Embryonic facial prominence (tissue), 1 donor: ENCODE measurements at regions not wholly inside any gene's neighbourhood (a gene's known extent, or its start where the extent isn't known, plus 50 kb on each side); places are given as distances from the start of the nearest gene placed in this dataset.

Source experiments
- DNase-seq: peaks from one replicate; pipeline ENCODE4 v3.0.0-alpha.2; 2016; ENCODE audit errors: extremely low spot score

DNA sequence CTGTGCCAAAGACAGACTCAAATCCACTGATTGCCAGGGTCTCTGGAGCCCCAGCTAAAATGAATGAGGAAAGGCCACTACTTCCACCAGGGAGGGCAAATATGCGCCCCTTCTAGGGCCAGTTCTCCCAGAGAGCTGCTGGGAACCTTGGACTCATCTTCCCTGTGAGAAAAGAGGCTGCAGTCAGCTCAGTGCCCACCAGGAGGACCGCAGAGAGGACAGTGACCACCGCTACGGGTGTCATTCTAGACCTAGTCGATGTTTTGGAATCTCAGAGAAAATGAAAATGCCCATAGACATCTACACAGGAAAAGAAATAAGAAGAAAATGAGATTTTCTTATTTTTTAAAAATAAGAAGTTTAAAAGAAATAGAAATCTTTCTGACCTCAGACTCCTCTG is 235.1 kb downstream of the UQCRFS1 start:
- no peak for DNase-seq

DNA sequence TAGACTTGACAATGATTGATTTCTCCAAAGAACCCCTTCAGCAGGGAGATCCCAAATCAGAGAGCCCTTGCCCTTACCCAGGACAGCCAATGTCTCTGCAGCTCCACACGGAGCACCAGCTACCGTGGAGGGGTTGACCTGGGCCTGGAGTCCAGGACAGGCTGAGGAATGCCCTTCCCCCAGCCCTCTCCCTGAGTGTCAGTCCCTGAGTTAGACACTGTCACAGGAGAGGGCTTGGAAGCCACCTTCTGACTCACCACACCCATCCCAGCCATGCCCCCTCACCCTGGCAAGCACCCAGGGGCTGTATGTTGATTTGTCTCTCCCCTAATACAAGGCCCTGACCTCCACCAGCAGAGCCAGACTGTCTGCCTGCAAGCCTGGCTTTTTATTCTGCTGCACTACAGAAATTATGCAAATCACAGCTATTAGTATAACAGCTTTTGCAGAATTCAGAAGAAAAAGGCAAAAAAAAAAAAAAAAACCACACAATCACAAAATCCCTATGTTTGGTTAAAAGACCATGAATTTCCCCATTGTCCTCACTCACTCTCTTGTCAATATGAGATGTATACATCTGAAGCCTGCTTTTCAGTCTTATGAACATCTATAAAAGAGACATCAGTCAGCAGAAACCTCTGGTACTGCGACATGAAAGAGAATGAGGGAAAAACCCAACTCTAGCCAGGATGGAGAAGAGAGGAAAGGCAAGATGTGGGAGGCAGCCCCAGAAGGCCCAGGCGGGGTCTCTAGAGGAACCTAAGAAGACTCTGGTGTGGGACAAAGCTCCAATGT is 240.7 kb downstream of the UQCRFS1 start:
- DNase-seq, result no peak

DNA sequence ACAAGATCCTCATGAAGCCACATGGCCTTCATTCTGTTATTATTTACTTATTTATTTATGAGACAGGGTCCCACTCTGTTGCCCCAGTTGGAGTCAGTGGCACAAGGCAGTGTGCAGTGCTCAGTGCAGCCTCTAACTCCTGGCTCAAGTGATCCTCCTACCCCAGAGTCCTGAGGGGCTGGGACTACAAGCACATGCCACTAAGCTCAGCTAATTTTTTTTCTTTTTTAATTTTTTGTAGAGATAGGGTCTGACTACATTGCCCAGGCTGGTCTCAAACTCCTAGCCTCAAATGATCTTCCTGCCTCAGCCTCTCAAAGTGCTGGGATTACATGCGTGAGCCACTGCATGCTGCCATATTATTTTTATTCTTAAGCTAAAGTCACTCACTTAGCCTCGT is 241.4 kb downstream of the UQCRFS1 start:
- no peak for DNase-seq

DNA sequence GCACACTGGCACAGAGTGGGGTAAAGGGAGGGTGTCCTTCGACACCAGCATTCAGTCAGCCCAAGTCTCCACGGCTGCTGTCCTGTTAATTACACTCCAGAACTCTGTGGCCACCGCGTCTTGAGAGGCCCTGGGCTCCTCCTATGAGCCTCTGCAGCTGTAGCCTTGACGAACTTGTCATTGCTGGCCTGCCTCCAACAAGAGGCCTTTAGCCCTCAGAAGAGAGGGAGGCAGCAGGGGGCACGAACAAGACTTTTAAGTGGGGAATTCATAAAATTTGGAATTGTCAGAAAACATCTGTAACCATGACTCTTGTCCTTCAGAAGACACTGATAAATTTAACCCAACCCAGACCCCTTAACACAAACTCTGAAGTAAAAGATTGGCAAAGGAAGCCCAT is 241.9 kb downstream of the UQCRFS1 start:
- DNase-seq, result no peak

DNA sequence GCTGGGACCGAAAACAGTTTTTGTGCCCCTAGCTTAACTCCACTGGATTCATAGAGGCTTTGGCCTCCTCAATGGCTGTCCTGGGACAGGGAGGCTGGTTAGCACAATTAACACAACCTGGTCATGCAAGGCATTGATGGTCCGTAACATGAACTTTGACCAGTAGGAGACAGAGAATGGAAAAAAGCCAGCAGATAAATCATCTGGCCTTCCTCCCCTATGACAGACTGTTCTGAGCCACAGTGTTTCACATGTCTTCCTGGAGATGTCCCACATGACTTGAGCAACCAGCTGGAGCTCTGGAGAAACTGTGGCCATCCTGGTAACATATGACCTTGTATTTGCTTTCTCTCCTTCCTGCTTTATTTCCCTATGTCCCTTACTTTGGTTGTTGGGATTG is 244.2 kb downstream of the UQCRFS1 start:
- DNase-seq, result no peak

DNA sequence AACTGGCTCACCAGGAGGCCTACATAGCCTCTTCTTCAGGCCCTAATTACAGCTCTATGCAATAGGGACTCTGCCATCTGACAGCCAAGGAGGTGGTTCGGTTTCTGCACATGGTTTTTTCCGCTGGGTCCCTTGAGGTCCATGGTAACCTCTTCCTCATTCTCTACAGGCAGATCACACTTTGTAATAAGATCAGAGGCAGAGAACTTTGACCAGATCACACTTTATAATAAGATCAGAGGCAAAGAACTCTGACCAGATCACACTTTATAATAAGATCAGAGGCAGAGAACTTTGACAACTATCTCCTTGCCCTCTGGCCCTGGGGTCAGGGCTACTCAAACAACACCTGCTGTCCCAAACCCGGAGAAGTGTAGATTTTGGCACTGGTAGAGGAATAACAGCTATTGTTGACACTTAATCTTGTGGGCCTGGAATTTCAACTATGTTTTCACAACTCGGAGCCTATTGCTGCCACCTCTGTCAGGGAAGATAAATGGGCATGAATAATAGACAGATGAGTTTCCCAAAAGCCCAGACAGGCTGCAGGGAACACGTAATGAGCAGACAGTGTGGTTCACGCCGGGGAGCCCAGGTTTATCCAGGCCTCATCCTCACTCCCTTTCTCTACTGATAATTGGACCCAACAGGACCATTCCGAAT is 246.1 kb downstream of the UQCRFS1 start:
- DNase-seq, result no peak

DNA sequence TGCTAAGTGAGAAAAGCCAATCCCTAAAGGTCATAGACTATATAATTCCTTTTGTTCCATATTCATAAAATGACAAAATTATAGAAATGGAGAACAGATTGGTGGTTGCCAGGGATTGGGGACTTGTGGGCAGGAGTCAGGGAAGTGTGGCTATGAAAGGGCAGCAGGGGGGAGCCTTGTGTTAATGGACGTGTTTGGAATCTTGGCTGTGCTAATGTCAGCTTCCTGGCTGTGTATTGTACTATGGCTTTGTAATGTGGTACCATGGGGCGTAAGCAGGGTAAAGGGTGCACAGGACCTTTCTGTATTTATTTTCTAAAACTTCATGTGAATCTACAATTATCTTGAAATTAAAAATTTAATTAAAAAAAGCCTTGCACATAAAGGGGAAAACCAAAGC is 248.5 kb downstream of the UQCRFS1 start:
- no peak for DNase-seq

DNA sequence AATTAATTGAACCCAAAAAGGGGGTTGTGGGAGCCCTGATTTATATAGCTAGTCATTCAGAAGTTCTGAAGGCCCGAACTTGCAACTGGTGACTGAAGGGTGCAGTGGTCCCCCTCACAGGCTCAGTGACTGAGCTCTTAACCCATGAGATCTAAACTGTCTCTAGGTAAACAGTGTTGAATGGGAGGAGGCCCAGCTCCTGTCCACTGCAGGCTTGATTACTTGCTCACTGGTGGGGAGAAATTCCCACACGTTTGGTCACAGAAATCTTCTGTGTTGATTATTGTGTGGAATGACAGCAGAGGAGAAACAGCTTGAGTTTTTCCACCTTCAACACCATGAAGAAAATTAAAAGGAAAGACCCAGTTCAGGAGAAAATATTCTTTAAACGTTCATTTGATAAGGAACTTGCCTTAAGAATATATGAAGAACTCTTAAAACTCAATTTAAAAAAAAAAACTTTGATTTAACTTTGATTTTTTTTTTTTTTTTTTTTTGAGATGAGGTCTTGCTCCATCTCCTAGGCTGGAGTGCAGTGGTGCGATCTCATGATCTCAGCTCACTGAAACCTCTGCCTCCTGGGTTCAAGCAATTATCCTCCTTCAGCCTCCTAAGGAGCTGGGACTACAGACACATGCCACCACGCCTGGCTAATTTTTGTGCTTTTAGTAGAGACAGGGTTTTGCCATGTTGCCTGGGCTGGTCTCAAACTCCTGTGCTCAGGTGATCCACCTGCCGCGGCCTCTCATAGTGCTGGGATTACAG is 249.3 kb downstream of the UQCRFS1 start:
- no peak for DNase-seq

DNA sequence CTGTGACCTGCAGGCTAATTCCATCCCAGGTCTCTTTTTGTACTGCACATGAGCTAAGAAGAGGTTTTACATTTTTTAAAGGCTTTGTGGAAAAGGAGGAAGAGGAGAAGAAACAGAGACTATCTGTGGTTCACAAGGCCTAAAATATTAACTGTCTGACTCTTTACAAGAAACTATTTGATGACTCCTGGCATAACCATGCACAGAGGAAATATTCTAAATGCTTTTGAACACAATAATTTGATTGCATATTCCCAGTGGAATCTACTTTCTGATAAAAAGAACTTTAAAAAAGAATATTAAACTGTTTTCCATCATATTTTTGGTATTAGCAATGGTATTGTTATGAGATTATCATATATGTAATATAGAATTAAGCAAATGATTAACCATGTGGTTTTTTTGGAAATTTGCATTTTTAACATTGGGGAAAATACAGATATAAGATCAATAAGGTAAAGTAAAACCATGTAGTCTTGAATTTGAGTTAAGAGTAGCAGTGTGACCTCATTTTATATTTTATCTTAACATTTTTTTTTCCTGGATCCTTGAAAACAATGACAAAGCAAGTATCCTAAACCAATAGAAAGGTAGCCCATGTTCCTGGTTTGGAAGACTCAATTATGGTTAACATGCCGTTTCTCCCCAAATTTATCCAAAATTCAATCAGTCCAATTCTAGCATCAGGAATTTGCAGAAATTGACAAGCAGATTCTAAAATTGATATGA is 251.0 kb downstream of the UQCRFS1 start:
- DNase-seq, result no peak

DNA sequence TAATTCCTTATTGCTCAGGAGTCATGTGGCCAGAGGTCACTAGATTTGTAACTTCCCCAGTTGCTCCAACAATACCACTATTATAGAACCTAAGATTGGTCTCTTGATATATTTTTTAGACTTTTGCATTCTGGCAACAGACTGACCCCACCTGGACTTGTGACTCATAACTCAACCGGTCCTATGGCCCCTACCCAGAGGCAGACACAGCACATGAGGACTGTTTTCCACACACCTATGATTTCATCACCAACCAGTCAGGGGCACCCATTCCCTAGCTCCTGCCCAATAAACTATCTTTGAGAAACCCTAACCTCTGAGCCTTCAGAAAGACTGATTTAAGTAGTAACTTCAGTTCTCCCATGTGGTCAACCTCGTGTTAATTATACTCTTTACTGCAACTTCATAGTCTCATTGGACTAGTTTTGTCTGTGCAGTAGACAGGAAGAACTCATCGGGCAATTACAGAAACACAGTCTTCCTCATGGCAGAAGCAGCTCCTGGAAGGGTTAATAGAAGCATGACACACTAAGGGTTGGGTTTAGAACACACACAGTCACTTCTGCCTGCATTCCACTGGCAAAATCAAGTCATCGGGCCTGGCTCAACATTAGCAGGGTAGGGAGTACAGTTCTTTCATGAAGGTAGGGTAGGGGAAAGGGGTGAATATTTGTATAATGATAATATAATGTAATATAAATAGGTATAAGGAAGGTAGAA is 251.8 kb downstream of the UQCRFS1 start:
- DNase-seq, result no peak

DNA sequence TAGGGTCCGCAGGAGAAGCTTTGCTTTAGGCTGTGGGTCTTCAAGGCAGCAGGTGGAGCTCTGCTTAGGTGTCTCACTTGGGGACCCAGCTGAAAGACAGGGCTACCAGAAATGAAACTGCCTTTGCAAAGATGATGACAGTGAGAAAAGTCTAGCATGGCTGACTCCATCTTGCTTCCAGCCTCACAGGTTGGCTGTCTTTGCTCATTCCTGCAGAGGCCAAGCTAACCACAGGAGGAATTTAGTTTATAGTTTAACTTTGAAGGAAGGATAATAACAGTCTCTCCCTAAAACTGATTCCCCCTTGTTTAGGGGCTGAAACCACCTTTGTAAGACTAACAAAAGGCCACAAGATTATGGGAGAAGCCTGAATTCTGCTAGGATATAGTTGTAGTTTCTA is 252.4 kb downstream of the UQCRFS1 start:
- no peak for DNase-seq

DNA sequence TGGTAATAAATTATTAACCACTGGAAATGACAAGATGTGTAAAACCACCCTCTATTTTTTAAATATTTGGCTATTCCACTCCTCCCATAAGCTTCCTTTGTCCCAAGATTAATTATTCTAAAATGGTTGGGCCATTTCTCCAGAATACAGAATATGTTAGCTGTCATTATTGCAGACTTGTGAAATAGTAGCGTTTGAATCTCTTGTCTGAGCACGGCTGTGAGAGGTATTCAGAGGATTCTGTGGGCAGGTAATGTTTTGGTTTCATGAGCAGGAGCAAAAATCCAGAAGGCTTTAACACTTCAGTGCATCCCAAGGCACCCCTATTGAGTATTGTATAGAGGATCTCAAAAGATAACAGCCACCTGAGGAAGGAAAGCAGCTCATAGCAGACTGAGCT is 256.0 kb downstream of the UQCRFS1 start:
- no peak for DNase-seq

DNA sequence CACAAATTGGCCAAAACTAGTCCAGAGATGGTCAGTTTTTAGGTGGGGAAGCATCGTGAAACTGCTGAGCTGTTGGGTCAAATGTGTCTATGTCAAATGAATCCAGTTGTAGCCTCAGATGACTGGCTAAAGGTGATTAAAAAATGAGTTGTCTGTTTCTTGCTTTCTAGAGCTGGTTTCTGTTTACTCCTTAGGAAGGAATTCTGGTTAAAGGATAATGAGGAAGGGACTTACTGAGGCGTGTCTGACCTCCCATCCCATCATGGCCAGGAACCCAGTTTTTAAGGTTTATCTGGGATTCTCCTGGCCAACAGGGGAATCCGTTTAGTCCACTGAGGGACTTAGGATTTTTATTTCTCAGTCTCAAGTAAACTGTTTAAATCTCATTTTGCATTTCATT is 256.5 kb downstream of the UQCRFS1 start:
- no peak for DNase-seq

DNA sequence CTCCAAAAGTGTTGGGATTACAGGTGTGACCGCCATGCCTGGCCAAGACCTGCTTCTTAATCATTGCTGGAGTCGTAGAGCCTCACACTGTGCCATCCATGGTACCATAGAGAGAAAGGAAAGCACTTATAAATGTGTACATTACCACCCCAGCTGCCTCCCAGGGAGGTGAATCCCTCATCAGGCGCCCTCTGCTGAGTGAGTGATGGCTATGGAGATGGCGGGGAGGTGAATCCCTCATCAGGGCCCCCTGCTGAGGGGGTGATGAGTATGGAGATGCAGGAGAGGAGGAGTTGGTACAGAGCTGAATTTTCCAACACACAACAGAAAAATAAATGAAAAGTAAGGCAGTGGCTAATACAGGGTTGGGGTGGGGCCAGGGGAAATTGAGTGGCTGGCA is 263.4 kb downstream of the UQCRFS1 start:
- DNase-seq, result no peak

DNA sequence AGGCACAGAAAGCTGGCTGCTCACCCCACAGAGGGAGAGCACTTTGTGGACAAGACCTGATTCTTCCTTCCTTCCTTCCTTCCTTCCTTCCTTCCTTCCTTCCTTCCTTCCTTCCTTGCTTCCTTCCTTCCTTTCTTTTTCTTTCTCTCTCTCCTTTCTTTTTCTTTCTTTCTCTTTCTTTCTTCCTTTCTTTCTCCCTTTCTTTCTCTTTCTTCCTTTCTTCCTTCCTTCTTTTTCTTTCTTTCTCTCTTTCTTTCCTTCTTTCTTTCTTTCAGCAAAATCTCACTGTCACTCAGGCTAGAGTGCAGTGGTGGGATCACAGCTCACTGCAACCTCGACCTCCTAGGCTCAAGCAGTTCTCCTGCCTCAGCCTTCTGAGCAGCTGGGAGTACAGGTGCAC is 263.9 kb downstream of the UQCRFS1 start:
- DNase-seq, result no peak

DNA sequence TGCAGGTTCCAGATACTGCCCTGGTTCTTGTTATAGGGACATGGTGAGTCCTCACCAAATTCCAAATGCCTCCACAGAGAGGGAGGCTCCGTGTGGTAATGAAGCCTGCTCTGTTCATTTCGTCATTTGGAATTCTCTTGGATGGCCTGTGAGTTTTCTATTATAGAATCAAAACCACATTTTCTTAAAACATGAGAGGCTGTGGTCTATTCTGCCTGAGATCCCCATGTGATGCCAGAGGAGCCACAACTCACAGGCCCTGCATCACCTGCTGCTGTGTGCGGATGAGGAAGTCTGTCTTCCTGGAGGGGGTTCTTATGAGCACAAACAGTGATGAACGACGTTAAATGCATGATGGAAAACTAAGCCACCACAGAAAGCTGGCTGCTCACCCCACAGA is 264.4 kb downstream of the UQCRFS1 start:
- peak; percentile 37 for DNase-seq

DNA sequence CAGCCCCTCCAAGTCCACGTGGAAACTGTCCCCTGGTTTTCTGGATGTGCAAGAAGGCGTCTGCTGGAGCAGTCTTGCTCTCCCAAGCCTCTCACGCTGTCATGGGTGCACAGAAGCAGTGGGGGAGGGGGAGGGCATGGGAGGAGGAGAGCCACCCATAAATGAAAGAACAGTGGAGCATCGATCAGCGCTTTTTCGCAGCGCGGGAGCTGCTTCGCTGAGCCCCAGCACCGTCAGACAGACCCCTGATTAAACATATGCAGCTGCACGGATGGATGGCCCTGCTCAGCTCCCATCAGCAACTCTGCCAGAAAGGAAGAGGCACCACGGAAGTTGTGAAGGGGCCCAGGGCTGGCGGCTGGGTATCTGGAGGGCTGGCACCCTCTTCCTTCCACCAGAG is 264.9 kb downstream of the UQCRFS1 start:
- DNase-seq, result no peak

DNA sequence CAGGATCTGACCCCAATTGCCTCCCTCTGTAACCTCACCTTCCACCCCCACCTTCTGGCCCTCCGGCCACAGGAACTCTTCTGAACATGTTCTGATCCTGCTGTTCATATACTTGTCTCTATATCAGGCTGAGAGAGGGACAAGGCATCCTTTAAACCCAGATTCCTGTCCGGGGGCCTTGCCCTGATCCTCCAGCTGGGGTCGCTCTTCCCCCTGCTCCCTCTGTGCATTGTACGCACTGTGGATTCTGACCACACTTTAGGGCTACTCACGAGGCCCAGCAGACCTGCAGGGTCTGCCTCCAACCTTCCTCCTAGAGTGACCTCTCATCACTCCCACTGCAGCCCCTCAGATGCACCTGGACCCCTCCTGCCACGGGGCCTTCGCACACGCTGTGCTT is 269.3 kb downstream of the UQCRFS1 start:
- no peak for DNase-seq

DNA sequence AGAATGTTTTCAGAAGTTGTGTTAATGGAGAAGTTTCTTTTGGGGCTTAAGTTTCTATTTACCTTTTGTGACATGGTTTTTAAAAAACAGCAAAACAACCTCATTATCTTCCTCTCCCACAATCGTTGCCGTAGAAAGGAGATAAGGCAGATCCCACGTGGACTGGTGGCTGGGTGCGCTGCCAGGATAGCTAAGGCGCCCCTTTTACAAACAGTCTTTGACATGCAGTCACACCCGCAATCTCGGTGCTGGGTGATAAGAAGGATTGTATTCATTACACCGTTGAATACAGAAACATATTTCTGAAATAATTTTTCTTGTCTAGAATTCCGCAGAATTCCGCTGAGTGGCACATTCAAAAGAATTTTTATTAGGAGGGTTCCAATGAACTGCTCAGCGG is 271.1 kb downstream of the UQCRFS1 start:
- no peak for DNase-seq

DNA sequence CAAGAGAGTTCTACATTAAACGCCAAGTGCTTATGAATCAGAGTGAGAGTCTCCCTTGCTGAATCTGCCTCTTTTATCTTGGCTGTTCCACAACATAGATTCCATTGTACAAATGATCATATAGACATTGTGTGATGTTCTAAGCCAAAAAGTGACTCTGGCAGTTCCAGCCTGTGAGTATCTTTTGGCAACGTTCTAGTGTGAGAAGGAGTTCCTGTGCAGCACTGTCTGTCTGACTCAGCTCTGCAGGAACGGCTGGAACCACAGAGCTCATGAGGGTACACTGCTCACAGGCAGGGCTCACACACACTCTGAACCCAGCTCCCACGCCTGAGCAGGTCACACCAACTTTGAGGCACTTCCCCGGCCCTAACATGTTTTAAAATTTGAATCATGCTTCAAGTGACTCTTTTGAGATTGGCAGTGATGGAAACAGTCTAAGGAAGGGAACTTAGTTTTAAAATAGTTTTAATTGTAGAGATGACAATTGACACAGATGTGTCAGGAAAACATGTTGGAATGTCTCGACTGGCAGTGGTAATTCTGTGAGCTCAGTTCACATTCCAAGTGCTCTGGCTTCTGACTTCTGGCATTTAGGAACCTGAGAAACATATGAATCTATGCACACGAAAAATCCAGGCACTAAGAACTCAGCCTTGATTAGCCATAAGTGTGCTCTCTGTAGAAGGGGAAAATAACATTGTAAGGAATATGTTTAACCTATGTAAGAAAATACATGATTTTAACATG is 272.0 kb downstream of the UQCRFS1 start:
- no peak for DNase-seq

DNA sequence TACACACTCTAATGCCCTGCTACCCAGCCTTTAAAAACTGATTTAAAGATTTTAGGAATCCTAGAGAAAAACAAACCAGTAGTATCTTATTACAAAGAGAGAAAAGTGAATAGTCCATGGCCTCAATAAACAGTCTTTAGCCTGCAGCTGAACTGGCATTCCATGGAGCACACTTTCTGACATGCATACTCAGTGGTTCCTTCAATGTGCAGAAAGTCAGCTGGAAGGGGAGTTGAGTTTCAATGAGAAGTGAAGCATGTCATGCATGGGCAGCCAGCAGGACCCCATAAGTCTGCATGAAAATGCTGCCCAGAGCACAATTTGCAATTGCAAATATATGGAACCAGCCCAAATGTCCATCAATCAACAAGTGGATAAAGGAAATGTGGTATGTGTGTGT is 273.7 kb downstream of the UQCRFS1 start:
- DNase-seq, result no peak
